ENCODE measurements at regions not wholly inside any gene's neighbourhood (a gene's known extent, or its start where the extent isn't known, plus 50 kb on each side); places are given as distances from the start of the nearest gene placed in this dataset.

- peak; percentile 69; the same call in 1 of the 2 replicates for TF ChIP-seq HMGXB3 (CRISPR knock-in tag; IDR thresholded peaks at IDR 0.05; ENCODE audit: borderline replicate concordance)
- TF ChIP-seq, protein P1, sequence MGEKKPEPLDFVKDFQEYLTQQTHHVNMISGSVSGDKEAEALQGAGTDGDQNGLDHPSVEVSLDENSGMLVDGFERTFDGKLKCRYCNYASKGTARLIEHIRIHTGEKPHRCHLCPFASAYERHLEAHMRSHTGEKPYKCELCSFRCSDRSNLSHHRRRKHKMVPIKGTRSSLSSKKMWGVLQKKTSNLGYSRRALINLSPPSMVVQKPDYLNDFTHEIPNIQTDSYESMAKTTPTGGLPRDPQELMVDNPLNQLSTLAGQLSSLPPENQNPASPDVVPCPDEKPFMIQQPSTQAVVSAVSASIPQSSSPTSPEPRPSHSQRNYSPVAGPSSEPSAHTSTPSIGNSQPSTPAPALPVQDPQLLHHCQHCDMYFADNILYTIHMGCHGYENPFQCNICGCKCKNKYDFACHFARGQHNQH (CRISPR knock-in tag; IDR thresholded peaks at IDR 0.05) = 0 out of 2 replicates have a peak, but pooled peaks have one; percentile 72
- no peak for TF ChIP-seq ZNF446 (CRISPR knock-in tag; IDR thresholded peaks at IDR 0.05)
- TF ChIP-seq MIER2 (CRISPR knock-in tag; IDR thresholded peaks at IDR 0.05) = peak; percentile 57; the same call in 1 of the 2 replicates
- TF ChIP-seq MTF2 (CRISPR knock-in tag; IDR thresholded peaks at IDR 0.05; ENCODE audit: borderline replicate concordance) = no peak
- TF ChIP-seq TBX3 (IDR thresholded peaks at IDR 0.05; ENCODE audit: borderline replicate concordance) = 0 out of 2 replicates have a peak, but pooled peaks have one; percentile 47
- no peak for TF ChIP-seq SMARCC2 (IDR thresholded peaks at IDR 0.05)
- TF ChIP-seq XBP1 (CRISPR knock-in tag; IDR thresholded peaks at IDR 0.05) = no peak
- TF ChIP-seq, protein P2, sequence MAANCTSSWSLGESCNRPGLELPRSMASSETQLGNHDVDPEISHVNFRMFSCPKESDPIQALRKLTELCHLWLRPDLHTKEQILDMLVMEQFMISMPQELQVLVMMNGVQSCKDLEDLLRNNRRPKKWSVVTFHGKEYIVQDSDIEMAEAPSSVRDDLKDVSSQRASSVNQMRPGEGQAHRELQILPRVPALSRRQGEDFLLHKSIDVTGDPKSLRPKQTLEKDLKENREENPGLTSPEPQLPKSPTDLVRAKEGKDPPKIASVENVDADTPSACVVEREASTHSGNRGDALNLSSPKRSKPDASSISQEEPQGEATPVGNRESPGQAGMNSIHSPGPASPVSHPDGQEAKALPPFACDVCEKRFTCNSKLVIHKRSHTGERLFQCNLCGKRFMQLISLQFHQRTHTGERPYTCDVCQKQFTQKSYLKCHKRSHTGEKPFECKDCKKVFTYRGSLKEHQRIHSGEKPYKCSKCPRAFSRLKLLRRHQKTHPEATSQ (CRISPR knock-in tag; IDR thresholded peaks at IDR 0.05; ENCODE audit: borderline replicate concordance) = no peak
- peak; percentile 64; the same call in 1 of the 2 replicates for TF ChIP-seq ZNF605 (CRISPR knock-in tag; IDR thresholded peaks at IDR 0.05)
- no peak for TF ChIP-seq CBX2 (IDR thresholded peaks at IDR 0.05; ENCODE audit: low read depth, low read length)
- TF ChIP-seq CBX2 (CRISPR knock-in tag; IDR thresholded peaks at IDR 0.05; ENCODE audit: low read depth) = no peak; the same call in 1 of the 2 replicates
- TF ChIP-seq ZNF549 (CRISPR knock-in tag; IDR thresholded peaks at IDR 0.05) = no peak
- TF ChIP-seq ZEB1 (IDR thresholded peaks at IDR 0.05; ENCODE audit: insufficient replicate concordance, low read depth) = peak; percentile 74
- no peak for TF ChIP-seq KDM5A (IDR thresholded peaks at IDR 0.05; ENCODE audit: borderline replicate concordance, low read length)
- peak; percentile 78 for TF ChIP-seq ARID3A (IDR thresholded peaks at IDR 0.05; ENCODE audit: low read depth, low read length)
- no peak for TF ChIP-seq ZNF615 (CRISPR knock-in tag; IDR thresholded peaks at IDR 0.05; ENCODE audit: borderline replicate concordance)
- peak; percentile 50; the same call in 1 of the 2 replicates for TF ChIP-seq TCF7L2 (IDR thresholded peaks at IDR 0.05; ENCODE audit: low read depth, low read length)
- peak; percentile 81 for TF ChIP-seq PHF21A (CRISPR knock-in tag; IDR thresholded peaks at IDR 0.05)
- peak; percentile 72 for TF ChIP-seq TARDBP (CRISPR knock-in tag; IDR thresholded peaks at IDR 0.05)
These were observed 51.2 kb upstream of the DHX40 start (continued) for GRCh38 chr17:59513934-59514841.
